GM19468 (cell line): ENCODE measurements at regions not wholly inside any gene's neighbourhood (a gene's known extent, or its start where the extent isn't known, plus 50 kb on each side); places are given as distances from the start of the nearest gene placed in this dataset.
A peak's percentile ranks its signal among the peaks of the same experiment; 100 is the strongest.

Experiments used
- ATAC-seq: cut with Tn5 transposase; IDR thresholded peaks from one replicate; pipeline ENCODE4 v1.9.1; 2021; ENCODE audit warnings: mild to moderate bottlenecking, moderate library complexity, moderate number of reproducible peaks; ENCODE audit not compliant: unreplicated experiment; ENCODE audit errors: extremely low read depth

- ATAC-seq = no peak
Observed at GRCh38 chr10:123305671-123306070, 151.5 kb downstream of the BUB3 start.

DNA sequence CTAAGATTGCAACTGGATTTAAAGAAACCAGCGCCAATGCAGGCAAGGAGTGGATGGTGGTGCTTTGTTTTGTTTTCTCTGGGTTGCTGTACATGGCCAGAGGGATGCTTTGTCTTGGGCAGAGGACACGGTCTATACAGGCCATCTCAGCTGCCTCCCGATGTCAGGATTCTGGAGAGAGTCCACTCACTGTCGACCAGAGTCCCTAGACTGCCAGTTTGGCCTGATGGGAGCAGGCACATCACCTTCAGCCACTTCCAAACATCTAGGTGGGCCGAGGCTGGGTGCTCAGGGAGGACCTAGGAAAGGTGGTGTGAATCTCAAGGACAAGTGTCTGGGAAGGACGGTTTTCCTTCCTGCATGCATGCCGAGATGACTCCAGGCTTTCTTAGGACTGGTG, 152.1 kb downstream of the BUB3 start:
- no peak for ATAC-seq

DNA sequence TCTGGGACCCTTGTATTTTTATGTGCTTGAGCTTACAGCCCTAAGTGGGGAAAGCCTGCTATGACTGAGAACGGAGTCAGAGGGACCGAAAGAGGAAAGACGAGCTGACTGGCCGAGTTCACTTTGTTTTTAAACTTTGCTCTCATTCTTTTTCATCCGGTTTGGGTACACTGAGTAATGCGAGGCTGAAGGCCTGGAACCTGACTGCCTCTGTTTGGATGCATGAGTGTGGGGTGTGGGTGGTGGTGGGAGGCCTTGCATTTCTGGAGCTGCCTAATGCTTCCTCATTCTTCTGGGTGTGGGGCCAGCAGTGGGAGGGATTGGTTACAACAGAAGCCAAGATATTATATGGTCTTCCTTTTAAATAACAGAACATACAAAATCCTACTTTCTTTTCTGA, 155.5 kb downstream of the BUB3 start:
- no peak for ATAC-seq

- ATAC-seq = no peak
Observed at GRCh38 chr10:123316776-123317175, 162.6 kb downstream of the BUB3 start.

DNA sequence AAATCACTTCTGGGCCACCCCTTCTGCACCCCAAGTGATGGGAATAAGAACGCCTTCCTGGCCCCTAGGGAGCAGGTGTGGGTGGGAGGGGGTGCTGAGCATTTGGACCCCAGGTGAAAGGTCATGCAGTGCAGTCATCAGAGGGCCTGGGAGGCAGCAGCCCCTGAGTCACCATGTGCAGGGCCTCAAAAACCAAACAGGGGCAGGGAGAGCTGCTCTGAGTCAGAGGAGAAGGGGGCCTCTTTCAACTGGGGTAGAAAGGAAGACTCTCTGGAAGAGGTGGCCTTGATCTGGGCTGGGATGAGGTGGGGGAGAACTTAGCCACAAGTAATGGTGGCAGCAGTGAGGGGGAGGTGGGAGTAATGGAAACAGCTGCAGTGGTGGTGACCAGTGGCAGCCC, 164.3 kb downstream of the BUB3 start:
- ATAC-seq = no peak

DNA sequence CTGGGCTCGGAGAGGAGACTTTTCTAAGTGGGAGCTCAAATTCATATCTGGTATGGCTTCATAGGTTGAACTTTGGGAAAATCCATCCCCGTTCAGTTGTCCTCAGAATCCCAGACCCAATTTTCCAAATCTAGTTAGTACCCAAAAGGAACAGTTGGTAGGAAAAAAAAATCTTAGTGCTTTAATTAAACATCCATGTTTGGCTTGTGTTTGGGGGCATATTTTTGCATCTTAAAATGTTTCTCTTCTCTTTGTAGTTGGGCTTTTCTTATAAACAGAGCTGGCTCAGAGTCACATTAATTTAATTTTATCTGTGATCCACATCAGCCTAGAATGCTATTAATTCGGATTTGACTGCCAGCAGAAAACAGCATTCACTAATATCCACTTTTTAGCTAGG, 165.9 kb downstream of the BUB3 start:
- ATAC-seq = no peak

DNA sequence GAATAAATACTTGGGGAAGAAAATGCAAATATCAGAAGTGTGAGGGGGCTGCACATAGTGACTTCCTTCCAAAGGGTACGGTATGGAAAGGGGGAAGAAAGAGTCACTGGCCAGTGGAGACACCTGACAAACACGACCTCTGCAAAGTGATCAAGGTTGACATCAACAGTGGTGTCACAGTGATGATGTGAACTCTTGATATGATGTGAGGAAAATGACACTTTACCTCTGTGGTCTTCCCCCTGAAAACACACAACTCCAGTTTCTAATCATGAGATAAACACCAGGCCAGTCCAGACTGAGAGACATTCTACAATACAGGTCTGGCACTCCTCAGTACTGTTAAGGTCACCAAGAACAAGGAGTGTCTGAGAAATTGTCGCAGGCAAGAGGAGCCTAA, 169.7 kb downstream of the BUB3 start:
- no peak for ATAC-seq

GRCh38 chr10:123325663-123326190, 171.5 kb downstream of the BUB3 start:
- ATAC-seq = no peak

DNA sequence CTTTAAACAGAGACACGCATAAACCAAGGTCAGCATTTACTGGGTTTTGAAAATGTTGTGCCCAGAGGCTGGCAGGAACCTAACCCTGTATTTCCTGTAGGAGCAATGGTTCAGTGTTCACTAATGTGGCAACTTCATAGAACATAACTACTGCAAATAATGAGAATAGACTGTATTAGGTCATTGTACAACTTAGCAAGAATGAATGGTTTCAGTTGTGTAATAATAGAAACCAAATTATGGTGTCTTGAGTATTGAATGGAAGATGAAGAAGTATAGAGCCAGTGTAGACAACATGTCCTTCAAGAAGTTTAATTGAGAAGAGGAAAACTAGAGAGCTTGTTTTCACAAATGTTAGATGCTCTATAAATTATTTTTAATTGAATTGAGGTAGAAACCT, 172.5 kb downstream of the BUB3 start:
- ATAC-seq = no peak

DNA sequence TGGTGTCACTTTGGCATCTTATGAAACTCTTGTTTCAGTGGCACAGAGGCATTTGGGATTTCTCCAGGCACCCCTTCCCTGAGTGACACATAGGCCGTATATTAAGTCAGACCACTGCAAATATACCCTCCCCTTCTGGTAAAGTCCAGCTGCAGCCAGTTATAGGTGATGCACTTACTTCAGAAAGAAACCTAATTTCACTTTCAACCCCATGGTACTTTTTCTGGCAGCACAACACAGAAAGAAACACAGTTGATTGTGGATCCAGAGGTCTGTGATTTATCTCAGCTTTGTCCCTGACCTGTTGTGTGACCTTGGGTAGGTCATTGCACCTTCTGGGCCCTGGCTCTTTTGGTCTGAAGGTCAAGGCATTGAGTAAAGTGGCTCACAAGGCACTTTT, 173.2 kb downstream of the BUB3 start:
- ATAC-seq = peak; percentile 74

- no peak for ATAC-seq
Observed at GRCh38 chr10:123327896-123328295, 173.7 kb downstream of the BUB3 start.

DNA sequence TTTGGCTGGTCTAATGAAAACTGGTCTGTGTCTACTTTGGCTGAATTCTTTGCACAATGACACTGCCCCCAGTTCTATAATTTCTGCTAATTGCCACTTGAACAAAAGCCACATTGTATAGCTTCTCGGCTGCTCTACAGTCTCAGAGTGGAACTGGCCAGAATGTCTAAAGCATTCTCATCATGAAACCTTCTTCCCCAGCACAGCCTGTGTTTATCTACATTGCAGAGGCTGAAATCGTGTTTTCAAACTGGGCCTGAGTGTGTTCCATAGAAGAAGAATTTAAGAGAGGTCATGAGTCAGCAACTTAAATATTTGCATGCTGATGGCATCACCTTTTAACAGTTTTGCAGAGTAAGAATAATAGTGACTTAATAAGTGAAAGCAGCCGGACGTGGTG, 177.2 kb downstream of the BUB3 start:
- no peak for ATAC-seq

DNA sequence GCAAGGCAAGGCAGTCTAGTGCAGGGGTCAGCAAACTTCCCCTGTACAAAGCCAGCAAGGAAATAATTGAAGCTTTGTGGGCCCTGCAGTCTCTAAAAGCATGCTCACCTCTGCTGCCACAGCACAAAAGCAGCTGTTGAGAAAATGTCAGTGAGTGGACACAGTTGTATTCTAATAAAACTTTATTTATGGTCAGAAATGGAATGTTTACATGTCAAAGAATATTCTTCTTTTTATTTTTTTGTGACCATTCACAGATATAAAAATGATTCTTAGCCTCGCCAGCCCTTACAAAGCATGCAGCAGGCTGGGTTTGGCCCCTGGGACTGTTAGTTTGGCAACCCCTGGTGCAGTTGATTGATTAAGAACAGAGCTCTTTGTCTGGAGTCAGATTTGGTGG, 192.4 kb downstream of the BUB3 start:
- no peak for ATAC-seq

- no peak for ATAC-seq
Observed at GRCh38 chr10:123348691-123349572, 194.7 kb downstream of the BUB3 start.

- ATAC-seq = no peak
Observed at GRCh38 chr10:123351715-123352114, 197.5 kb downstream of the BUB3 start.

- ATAC-seq = no peak
Observed at GRCh38 chr10:123354521-123354920, 200.3 kb downstream of the BUB3 start.

DNA sequence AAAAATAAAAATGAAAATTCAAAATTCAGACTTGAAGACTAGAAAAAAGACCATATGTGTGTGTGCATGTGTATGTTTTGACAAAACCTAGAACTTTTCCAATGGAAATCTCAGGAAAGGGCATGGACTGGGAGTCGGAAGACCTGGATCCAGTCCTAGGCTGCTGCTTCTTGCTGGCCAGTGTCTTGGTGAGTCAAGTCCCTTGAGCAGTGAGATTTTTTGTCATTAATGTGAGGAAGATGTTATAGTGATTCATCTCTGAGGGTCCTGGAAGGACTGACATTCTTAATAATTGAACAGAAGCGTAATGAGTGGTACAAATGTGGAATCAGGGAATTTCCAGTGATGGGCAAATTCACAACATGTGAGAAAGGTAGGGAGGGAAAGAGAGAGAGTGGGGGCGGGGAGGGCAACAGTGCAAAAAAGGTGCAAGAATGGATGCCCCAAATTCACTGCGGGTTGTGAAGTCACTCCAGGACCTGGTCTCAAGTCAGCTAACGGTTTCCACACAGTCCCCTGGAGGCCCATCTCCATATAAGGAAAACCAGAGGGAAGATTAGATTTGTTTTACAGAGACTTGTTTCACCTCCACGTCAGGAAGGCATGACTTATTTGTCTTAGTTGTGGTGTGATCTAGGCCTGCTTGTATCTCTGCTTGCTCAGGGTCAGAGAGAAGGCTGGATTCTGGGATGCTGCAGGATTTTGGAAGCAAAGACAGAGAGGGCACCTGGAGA, 201.7 kb downstream of the BUB3 start:
- ATAC-seq = no peak

DNA sequence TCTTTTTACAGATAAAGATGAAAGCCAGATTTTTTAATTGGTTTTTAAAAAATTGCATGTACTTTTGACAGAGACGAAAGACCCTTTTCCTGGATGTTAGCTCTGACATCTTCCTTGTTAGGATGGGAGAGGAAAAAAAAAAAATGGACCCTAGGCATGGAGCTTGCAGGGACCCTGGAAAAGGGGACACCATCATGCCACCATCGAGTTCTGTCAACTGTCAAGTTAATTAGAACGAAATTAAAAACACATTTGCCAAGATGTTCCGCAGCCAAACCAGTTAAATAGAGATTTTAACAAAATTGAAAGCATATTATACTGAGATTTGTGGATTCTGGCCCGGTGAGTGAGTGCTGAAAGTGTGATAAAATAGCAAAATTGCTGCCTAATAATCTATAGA, 202.6 kb downstream of the BUB3 start:
- no peak for ATAC-seq

DNA sequence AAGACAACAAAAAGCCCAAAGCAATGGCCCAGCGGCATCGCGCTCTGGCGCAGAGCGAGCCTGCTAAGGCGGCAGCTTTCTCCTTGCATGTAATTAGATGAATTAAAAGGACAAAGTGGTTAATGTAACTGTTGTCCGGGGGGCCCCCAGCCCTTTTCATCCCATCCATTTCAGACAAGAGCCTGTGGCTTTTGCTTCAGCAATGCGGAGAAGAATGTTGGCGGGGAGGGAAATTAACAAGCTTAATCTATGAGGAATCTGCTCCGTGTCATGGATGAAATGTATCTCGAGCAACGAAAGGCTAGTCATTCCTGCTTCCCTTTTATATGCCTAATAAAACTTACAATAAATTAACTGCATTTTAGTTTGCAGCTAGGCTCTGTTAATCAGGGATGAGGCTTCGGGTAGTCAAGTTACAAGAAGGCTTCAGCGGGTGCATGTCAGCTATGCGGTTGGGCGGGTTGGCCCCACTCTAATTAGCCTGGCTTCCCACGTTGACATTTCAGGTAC, 203.3 kb downstream of the BUB3 start:
- ATAC-seq = no peak

DNA sequence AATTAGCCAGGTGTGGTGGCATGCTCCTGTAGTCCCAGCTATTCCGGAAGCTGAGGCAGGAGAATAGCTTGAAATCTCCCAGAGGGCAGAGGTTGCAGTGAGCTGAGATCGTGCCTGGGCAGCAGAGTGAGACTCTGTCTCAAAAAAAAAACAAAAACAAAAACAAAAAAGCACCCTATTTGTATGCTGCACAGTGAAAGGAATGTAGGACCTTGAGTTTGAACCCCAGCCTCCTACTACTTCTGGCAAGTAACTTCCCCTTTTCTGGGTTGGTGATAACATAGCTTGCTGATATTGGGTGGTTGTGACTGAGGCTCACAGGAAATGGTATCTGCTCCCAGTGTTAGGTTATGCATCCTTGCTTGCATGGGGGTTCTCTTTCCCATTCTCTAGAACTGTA, 205.3 kb downstream of the BUB3 start:
- ATAC-seq = no peak

DNA sequence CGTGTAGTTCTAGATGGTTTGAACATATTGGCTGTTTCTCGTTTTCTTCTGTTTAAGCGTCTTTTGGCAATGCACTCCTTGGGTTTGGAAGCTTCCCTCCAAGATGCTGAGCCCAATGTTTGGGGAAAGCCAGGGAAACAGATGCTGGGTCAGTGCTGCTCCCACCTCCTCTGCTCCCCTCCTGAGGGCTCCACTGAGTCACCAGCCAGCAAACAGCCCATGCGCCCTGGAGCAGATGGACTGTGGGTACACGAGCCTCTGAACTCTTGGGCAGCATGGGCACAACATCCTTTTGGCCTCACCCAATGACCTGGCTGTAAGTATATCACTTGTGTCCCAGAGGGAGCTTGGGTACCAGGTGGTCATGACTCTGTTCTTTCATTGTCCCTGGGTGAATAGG, 207.6 kb downstream of the BUB3 start:
- no peak for ATAC-seq
